ENCODE measurements at regions not wholly inside any gene's neighbourhood (a gene's known extent, or its start where the extent isn't known, plus 50 kb on each side); places are given as distances from the start of the nearest gene placed in this dataset.

DNA sequence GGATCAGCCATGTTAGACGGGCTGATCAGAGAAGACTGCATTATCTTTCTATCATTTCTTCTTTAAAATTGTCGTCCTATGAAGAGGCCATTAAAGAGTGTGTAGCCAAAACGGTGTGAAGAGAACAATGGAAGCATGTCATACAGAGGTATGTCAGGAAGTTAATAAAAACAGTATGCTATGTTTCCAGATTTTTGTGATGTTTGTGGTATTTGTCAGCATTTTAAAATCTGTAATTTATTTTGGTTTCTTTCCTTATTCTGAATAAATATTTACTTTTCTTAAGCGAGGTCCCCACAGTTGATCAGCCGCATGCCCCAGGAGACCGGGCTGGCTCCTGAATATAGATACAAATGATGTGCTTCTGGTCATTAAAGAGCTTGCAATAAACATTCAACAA is 142.9 kb upstream of the SERP2 start:
- no peak overlapping the region for H3K27ac ChIP-seq (ENCODE audit: low read depth in 2 of 2, low read length in 1 of 2)
- H3K9me3 ChIP-seq (ENCODE audit: control insufficient read depth in 2 of 2, insufficient read depth in 1 of 2, low read depth in 1 of 2, low read length in 1 of 2): no peaks in the 10 kb centered on the region
- WGBS, 2 donors: 79 to 80% methylated on average over 6 of the region's 6 CpGs
- H3K36me3 ChIP-seq (ENCODE audit: control insufficient read depth in 2 of 2, insufficient read depth in 2 of 2, low read length in 1 of 2): no peaks in the 10 kb centered on the region
- no peaks in the 10 kb centered on the region for H3K27me3 ChIP-seq (ENCODE audit: control insufficient read depth in 1 of 2, insufficient read depth in 2 of 2, low read length in 2 of 2)
- H3K4me1 ChIP-seq (ENCODE audit: control insufficient read depth in 2 of 2, insufficient read depth in 2 of 2, low read length in 1 of 2): peaks cover 2% of the 10 kb centered on the region in 2 donors
- H3K4me3 ChIP-seq (ENCODE audit: low read depth in 1 of 2, low read length in 2 of 2): no peak overlapping the region

GRCh38 chr13:44231786-44232516 is 141.7 kb upstream of the SERP2 start:
- H3K4me1 ChIP-seq (ENCODE audit: control insufficient read depth in 2 of 2, insufficient read depth in 2 of 2, low read length in 1 of 2): peaks cover 2% of the 10 kb centered on the region in 2 donors
- 62 to 73% methylated on average over 15 of the region's 15 CpGs for WGBS, 2 donors
- H3K36me3 ChIP-seq (ENCODE audit: control insufficient read depth in 2 of 2, insufficient read depth in 2 of 2, low read length in 1 of 2): no peaks in the 10 kb centered on the region
- no peaks in the 10 kb centered on the region for H3K27me3 ChIP-seq (ENCODE audit: control insufficient read depth in 1 of 2, insufficient read depth in 2 of 2, low read length in 2 of 2)
- H3K4me3 ChIP-seq (ENCODE audit: low read depth in 1 of 2, low read length in 2 of 2): no peak overlapping the region
- peak overlapping the region; percentile 31 to 85 for H3K27ac ChIP-seq (ENCODE audit: low read depth in 2 of 2, low read length in 1 of 2)
- no peaks in the 10 kb centered on the region for H3K9me3 ChIP-seq (ENCODE audit: control insufficient read depth in 2 of 2, insufficient read depth in 1 of 2, low read depth in 1 of 2, low read length in 1 of 2)

DNA sequence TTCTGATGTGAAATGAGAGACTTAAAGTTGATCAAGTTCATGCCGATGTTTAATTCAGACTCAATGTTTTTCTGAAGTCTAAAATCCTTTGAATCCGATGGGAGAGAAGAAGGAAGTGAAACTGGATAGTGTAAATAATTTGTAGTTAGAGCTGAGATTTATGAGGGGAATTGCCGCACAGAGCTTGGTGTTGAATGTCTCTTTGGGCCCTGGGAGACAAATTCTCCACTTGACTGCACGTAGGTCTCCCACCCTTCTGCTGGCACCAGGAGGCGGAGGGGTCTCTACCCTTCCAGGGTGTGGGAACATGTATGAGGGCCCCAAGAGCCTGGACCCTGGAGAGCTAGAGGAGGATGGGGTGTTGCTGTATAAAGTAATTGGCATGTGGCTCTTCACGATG is 140.8 kb upstream of the SERP2 start:
- Histone ChIP-seq H3K27ac (ENCODE audit: low read depth in 2 of 2, low read length in 1 of 2) (no peak overlapping the region), H3K27me3 (ENCODE audit: control insufficient read depth in 1 of 2, insufficient read depth in 2 of 2, low read length in 2 of 2) (no peaks in the 10 kb centered on the region), H3K9me3 (ENCODE audit: control insufficient read depth in 2 of 2, insufficient read depth in 1 of 2, low read depth in 1 of 2, low read length in 1 of 2) (no peaks in the 10 kb centered on the region), H3K4me3 (ENCODE audit: low read depth in 1 of 2, low read length in 2 of 2) (no peak overlapping the region), H3K4me1 (ENCODE audit: control insufficient read depth in 2 of 2, insufficient read depth in 2 of 2, low read length in 1 of 2) (peaks cover 2% of the 10 kb centered on the region in 2 donors), H3K36me3 (ENCODE audit: control insufficient read depth in 2 of 2, insufficient read depth in 2 of 2, low read length in 1 of 2) (no peaks in the 10 kb centered on the region)
- WGBS, 2 donors: 64 to 66% methylated on average over 6 of the region's 6 CpGs

DNA sequence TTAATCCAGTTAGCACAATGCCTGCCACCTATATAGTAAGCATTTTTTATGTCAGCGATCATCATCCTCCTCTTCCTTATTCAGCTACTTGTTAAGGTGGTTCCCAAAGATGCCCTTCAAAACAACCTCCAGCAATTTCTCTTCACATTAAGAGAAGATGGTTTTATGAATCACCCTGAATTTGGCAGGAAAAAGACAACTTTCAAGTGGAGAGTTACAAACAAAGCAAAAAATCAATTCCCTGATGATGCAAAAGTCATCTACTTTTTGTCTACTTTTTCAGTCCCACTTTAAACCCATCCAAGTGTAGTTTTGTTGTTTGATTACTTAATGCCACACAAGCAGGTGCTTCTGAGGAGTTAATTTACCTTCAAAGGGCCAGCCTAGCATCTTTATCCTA is 139.1 kb upstream of the SERP2 start:
- H3K27me3 ChIP-seq (ENCODE audit: control insufficient read depth in 1 of 2, insufficient read depth in 2 of 2, low read length in 2 of 2): no peaks in the 10 kb centered on the region
- no peaks in the 10 kb centered on the region for H3K36me3 ChIP-seq (ENCODE audit: control insufficient read depth in 2 of 2, insufficient read depth in 2 of 2, low read length in 1 of 2)
- peaks cover 2% of the 10 kb centered on the region in 2 donors for H3K4me1 ChIP-seq (ENCODE audit: control insufficient read depth in 2 of 2, insufficient read depth in 2 of 2, low read length in 1 of 2)
- H3K4me3 ChIP-seq (ENCODE audit: low read depth in 1 of 2, low read length in 2 of 2): no peak overlapping the region
- no peak overlapping the region for H3K27ac ChIP-seq (ENCODE audit: low read depth in 2 of 2, low read length in 1 of 2)
- 72 to 79% methylated on average over 1 of the region's 1 CpG for WGBS, 2 donors
- no peaks in the 10 kb centered on the region for H3K9me3 ChIP-seq (ENCODE audit: control insufficient read depth in 2 of 2, insufficient read depth in 1 of 2, low read depth in 1 of 2, low read length in 1 of 2)

DNA sequence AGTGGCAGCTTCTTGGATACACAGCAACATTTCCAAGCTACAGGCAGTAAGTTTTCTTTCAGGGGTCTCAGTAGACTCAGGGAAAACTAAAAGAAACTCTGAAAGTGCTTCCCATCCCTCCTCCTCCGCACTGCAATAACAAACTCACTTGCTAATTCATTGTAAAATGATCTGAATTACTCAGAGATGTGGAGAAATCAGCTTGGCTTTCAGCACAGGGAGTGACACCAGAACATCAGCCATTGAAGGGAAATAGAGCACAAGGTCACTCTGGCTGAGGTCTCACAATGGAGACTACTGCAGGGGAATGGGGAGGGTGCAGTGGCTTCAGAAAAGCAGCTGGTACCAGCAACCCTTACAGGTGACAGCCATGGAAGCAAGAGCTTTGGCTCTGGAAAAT is 137.3 kb upstream of the SERP2 start:
- H3K27ac ChIP-seq (ENCODE audit: low read depth in 2 of 2, low read length in 1 of 2): peak overlapping the region; percentile 60 to 83
- H3K27me3 ChIP-seq (ENCODE audit: control insufficient read depth in 1 of 2, insufficient read depth in 2 of 2, low read length in 2 of 2): no peaks in the 10 kb centered on the region
- H3K4me3 ChIP-seq (ENCODE audit: low read depth in 1 of 2, low read length in 2 of 2): no peak overlapping the region
- H3K36me3 ChIP-seq (ENCODE audit: control insufficient read depth in 2 of 2, insufficient read depth in 2 of 2, low read length in 1 of 2): no peaks in the 10 kb centered on the region
- WGBS, 2 donors: 89 to 91% methylated on average over 1 of the region's 1 CpG
- peaks cover 2% of the 10 kb centered on the region in 2 donors for H3K4me1 ChIP-seq (ENCODE audit: control insufficient read depth in 2 of 2, insufficient read depth in 2 of 2, low read length in 1 of 2)
- H3K9me3 ChIP-seq (ENCODE audit: control insufficient read depth in 2 of 2, insufficient read depth in 1 of 2, low read depth in 1 of 2, low read length in 1 of 2): no peaks in the 10 kb centered on the region

GRCh38 chr13:44236801-44237207 is 136.8 kb upstream of the SERP2 start:
- Histone ChIP-seq H3K9me3 (ENCODE audit: control insufficient read depth in 2 of 2, insufficient read depth in 1 of 2, low read depth in 1 of 2, low read length in 1 of 2) (no peaks in the 10 kb centered on the region), H3K36me3 (ENCODE audit: control insufficient read depth in 2 of 2, insufficient read depth in 2 of 2, low read length in 1 of 2) (no peaks in the 10 kb centered on the region), H3K27me3 (ENCODE audit: control insufficient read depth in 1 of 2, insufficient read depth in 2 of 2, low read length in 2 of 2) (no peaks in the 10 kb centered on the region), H3K27ac (ENCODE audit: low read depth in 2 of 2, low read length in 1 of 2) (peak overlapping the region; percentile 60 to 83), H3K4me3 (ENCODE audit: low read depth in 1 of 2, low read length in 2 of 2) (no peak overlapping the region), H3K4me1 (ENCODE audit: control insufficient read depth in 2 of 2, insufficient read depth in 2 of 2, low read length in 1 of 2) (peaks cover under 1% of the 10 kb centered on the region in 2 donors)
- 75 to 79% methylated on average over 5 of the region's 5 CpGs for WGBS, 2 donors

GRCh38 chr13:44237276-44237767 is 136.3 kb upstream of the SERP2 start:
- WGBS, 2 donors: 39% methylated on average over 4 of the region's 4 CpGs
- H3K9me3 ChIP-seq (ENCODE audit: control insufficient read depth in 2 of 2, insufficient read depth in 1 of 2, low read depth in 1 of 2, low read length in 1 of 2): no peaks in the 10 kb centered on the region
- no peak overlapping the region for H3K4me3 ChIP-seq (ENCODE audit: low read depth in 1 of 2, low read length in 2 of 2)
- no peaks in the 10 kb centered on the region for H3K4me1 ChIP-seq (ENCODE audit: control insufficient read depth in 2 of 2, insufficient read depth in 2 of 2, low read length in 1 of 2)
- no peaks in the 10 kb centered on the region for H3K36me3 ChIP-seq (ENCODE audit: control insufficient read depth in 2 of 2, insufficient read depth in 2 of 2, low read length in 1 of 2)
- H3K27ac ChIP-seq (ENCODE audit: low read depth in 2 of 2, low read length in 1 of 2): peak overlapping the region; percentile 60 to 83
- H3K27me3 ChIP-seq (ENCODE audit: control insufficient read depth in 1 of 2, insufficient read depth in 2 of 2, low read length in 2 of 2): no peaks in the 10 kb centered on the region

- no peak overlapping the region for H3K4me3 ChIP-seq (ENCODE audit: low read depth in 1 of 2, low read length in 2 of 2)
- no peaks in the 10 kb centered on the region for H3K4me1 ChIP-seq (ENCODE audit: control insufficient read depth in 2 of 2, insufficient read depth in 2 of 2, low read length in 1 of 2)
- peak overlapping the region; percentile 85 to 87 for H3K27ac ChIP-seq (ENCODE audit: low read depth in 2 of 2, low read length in 1 of 2)
- H3K36me3 ChIP-seq (ENCODE audit: control insufficient read depth in 2 of 2, insufficient read depth in 2 of 2, low read length in 1 of 2): no peaks in the 10 kb centered on the region
- WGBS, 2 donors: 70 to 72% methylated on average over 4 of the region's 4 CpGs
- H3K27me3 ChIP-seq (ENCODE audit: control insufficient read depth in 1 of 2, insufficient read depth in 2 of 2, low read length in 2 of 2): no peaks in the 10 kb centered on the region
- H3K9me3 ChIP-seq (ENCODE audit: control insufficient read depth in 2 of 2, insufficient read depth in 1 of 2, low read depth in 1 of 2, low read length in 1 of 2): no peaks in the 10 kb centered on the region
Measured at GRCh38 chr13:44237881-44238421, 135.7 kb upstream of the SERP2 start.

DNA sequence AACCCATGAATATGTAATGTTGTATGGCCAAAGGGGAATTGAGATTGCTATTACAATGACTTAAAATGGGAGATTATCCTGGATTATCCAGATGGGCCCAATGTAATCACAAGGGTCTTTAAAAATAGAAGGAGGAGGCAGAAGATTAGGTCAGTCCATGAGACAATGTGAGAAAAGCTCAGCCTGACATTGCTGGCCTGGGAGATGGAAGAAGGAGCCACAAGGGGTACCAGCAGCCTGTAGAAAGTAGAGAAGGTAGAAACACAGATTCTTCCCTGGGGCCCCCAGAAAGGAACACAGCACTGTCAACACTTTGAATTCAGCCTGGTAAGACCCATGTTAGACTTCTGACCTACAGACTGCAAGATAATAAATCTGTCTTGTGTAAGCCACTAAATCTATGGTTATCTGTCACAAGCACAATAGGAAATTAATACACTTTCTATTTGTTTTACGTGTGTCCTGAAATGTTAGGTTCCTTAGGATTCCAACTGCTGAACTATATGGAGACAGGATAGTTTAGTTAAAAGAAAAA is 132.9 kb upstream of the SERP2 start:
- H3K4me3 ChIP-seq (ENCODE audit: low read depth in 1 of 2, low read length in 2 of 2): no peak overlapping the region
- no peaks in the 10 kb centered on the region for H3K27me3 ChIP-seq (ENCODE audit: control insufficient read depth in 1 of 2, insufficient read depth in 2 of 2, low read length in 2 of 2)
- no peak overlapping the region for H3K27ac ChIP-seq (ENCODE audit: low read depth in 2 of 2, low read length in 1 of 2)
- H3K9me3 ChIP-seq (ENCODE audit: control insufficient read depth in 2 of 2, insufficient read depth in 1 of 2, low read depth in 1 of 2, low read length in 1 of 2): no peaks in the 10 kb centered on the region
- WGBS, 2 donors: 81 to 87% methylated on average over 1 of the region's 1 CpG
- no peaks in the 10 kb centered on the region for H3K36me3 ChIP-seq (ENCODE audit: control insufficient read depth in 2 of 2, insufficient read depth in 2 of 2, low read length in 1 of 2)
- no peaks in the 10 kb centered on the region for H3K4me1 ChIP-seq (ENCODE audit: control insufficient read depth in 2 of 2, insufficient read depth in 2 of 2, low read length in 1 of 2)

DNA sequence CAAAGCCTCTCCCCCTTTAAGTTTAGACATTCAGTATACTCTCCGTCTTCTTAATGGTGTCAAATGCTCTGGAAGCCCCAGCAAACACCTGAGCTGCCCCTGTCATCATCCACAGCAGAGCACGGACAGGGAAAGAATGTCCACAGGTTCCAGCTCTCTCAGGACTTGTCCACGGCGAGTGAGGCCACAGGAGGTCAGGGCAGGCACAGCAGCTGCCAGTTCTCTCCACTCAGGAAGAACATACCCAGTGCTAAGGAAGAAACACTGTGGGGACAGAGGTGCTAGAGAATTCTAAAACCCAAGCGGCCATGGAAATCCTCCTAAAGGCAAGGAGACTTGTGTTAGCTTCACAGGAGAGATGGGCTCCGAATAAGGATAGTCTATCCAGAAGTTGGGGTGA is 132.0 kb upstream of the SERP2 start:
- no peaks in the 10 kb centered on the region for H3K4me1 ChIP-seq (ENCODE audit: control insufficient read depth in 2 of 2, insufficient read depth in 2 of 2, low read length in 1 of 2)
- H3K27me3 ChIP-seq (ENCODE audit: control insufficient read depth in 1 of 2, insufficient read depth in 2 of 2, low read length in 2 of 2): no peaks in the 10 kb centered on the region
- no peak overlapping the region for H3K4me3 ChIP-seq (ENCODE audit: low read depth in 1 of 2, low read length in 2 of 2)
- WGBS, 2 donors: 83 to 90% methylated on average over 6 of the region's 6 CpGs
- no peaks in the 10 kb centered on the region for H3K9me3 ChIP-seq (ENCODE audit: control insufficient read depth in 2 of 2, insufficient read depth in 1 of 2, low read depth in 1 of 2, low read length in 1 of 2)
- H3K27ac ChIP-seq (ENCODE audit: low read depth in 2 of 2, low read length in 1 of 2): no peak overlapping the region
- no peaks in the 10 kb centered on the region for H3K36me3 ChIP-seq (ENCODE audit: control insufficient read depth in 2 of 2, insufficient read depth in 2 of 2, low read length in 1 of 2)

All from esophagus (tissue), 2 donors.